Right kidney (tissue), 1 donor: ENCODE measurements at regions not wholly inside any gene's neighbourhood (a gene's known extent, or its start where the extent isn't known, plus 50 kb on each side); places are given as distances from the start of the nearest gene placed in this dataset.

ENCODE experiments used
- DNase-seq: peaks from one replicate; pipeline ENCODE4 v3.0.0-alpha.2; 2016

GRCh38 chr12:91965781-91966180 is 179.9 kb downstream of the BTG1 start:
- DNase-seq = no peak

- DNase-seq = no peak
Measured at GRCh38 chr12:91964501-91964900, 181.1 kb downstream of the BTG1 start.

- DNase-seq = no peak
Measured at GRCh38 chr12:91959220-91959619, 186.4 kb downstream of the BTG1 start.

- no peak for DNase-seq
Measured at GRCh38 chr12:91958816-91959215, 186.8 kb downstream of the BTG1 start.

GRCh38 chr12:91954747-91955146 is 190.9 kb downstream of the BTG1 start:
- DNase-seq = no peak

GRCh38 chr12:91954326-91954725 is 191.3 kb downstream of the BTG1 start:
- DNase-seq = no peak

- DNase-seq = no peak
Measured at GRCh38 chr12:91952916-91953315, 192.7 kb downstream of the BTG1 start.

- no peak for DNase-seq
Measured at GRCh38 chr12:91951571-91951970, 194.1 kb downstream of the BTG1 start.

- DNase-seq = no peak
Measured at GRCh38 chr12:91948504-91948903, 197.1 kb downstream of the BTG1 start.

GRCh38 chr12:91947459-91947858 is 198.2 kb downstream of the BTG1 start:
- DNase-seq = no peak

- DNase-seq = no peak
Measured at GRCh38 chr12:91944637-91945036, 201.0 kb downstream of the BTG1 start.

- DNase-seq = no peak
Measured at GRCh38 chr12:91940826-91941570, 204.6 kb downstream of the BTG1 start.

- DNase-seq = no peak
Measured at GRCh38 chr12:91940322-91940721, 205.3 kb downstream of the BTG1 start.

- no peak for DNase-seq
Measured at GRCh38 chr12:91937706-91938105, 207.9 kb downstream of the BTG1 start.

- DNase-seq = no peak
Measured at GRCh38 chr12:91937009-91937408, 208.6 kb downstream of the BTG1 start.

- DNase-seq = no peak
Measured at GRCh38 chr12:91935296-91935695, 210.3 kb downstream of the BTG1 start.

- DNase-seq = no peak
Measured at GRCh38 chr12:91931111-91931510, 214.5 kb downstream of the BTG1 start.

GRCh38 chr12:91928501-91928900 is 217.1 kb downstream of the BTG1 start:
- no peak for DNase-seq

- no peak for DNase-seq
Measured at GRCh38 chr12:91926848-91927247, 218.8 kb downstream of the BTG1 start.

- no peak for DNase-seq
Measured at GRCh38 chr12:91924827-91925226, 220.8 kb downstream of the BTG1 start.

- DNase-seq = no peak
Measured at GRCh38 chr12:91923864-91924263, 221.8 kb downstream of the BTG1 start.

GRCh38 chr12:91922674-91923073 is 223.0 kb downstream of the BTG1 start:
- DNase-seq = no peak

GRCh38 chr12:91922139-91922538 is 223.5 kb downstream of the BTG1 start:
- DNase-seq = no peak

GRCh38 chr12:91921555-91921954 is 224.1 kb downstream of the BTG1 start:
- DNase-seq = no peak

- no peak for DNase-seq
Measured at GRCh38 chr12:91920741-91921140, 224.9 kb downstream of the BTG1 start.
